ENCODE measurements at regions not wholly inside any gene's neighbourhood (a gene's known extent, or its start where the extent isn't known, plus 50 kb on each side); places are given as distances from the start of the nearest gene placed in this dataset.

DNA sequence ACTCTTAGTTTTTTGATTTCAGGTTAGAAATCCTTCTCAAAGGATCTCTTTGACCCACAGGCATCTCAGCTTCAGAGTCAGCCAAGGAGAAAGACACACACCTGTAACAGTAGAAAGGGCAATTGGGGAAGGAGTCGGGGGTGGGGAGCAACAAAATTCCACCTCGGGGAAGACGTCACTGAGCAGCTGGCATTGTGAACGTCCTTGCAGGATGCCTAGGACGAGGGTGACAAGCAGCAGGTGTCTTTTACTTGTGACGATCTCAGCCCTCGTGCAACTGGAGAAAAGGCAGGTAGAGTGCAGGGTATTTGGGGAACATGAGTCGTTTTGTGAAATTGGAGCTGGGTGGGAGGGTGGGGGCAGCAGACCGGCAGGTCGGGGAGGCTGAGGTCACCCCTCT lies 627.0 kb downstream of the ACTR3B start (continued):
- TF ChIP-seq, protein P1, sequence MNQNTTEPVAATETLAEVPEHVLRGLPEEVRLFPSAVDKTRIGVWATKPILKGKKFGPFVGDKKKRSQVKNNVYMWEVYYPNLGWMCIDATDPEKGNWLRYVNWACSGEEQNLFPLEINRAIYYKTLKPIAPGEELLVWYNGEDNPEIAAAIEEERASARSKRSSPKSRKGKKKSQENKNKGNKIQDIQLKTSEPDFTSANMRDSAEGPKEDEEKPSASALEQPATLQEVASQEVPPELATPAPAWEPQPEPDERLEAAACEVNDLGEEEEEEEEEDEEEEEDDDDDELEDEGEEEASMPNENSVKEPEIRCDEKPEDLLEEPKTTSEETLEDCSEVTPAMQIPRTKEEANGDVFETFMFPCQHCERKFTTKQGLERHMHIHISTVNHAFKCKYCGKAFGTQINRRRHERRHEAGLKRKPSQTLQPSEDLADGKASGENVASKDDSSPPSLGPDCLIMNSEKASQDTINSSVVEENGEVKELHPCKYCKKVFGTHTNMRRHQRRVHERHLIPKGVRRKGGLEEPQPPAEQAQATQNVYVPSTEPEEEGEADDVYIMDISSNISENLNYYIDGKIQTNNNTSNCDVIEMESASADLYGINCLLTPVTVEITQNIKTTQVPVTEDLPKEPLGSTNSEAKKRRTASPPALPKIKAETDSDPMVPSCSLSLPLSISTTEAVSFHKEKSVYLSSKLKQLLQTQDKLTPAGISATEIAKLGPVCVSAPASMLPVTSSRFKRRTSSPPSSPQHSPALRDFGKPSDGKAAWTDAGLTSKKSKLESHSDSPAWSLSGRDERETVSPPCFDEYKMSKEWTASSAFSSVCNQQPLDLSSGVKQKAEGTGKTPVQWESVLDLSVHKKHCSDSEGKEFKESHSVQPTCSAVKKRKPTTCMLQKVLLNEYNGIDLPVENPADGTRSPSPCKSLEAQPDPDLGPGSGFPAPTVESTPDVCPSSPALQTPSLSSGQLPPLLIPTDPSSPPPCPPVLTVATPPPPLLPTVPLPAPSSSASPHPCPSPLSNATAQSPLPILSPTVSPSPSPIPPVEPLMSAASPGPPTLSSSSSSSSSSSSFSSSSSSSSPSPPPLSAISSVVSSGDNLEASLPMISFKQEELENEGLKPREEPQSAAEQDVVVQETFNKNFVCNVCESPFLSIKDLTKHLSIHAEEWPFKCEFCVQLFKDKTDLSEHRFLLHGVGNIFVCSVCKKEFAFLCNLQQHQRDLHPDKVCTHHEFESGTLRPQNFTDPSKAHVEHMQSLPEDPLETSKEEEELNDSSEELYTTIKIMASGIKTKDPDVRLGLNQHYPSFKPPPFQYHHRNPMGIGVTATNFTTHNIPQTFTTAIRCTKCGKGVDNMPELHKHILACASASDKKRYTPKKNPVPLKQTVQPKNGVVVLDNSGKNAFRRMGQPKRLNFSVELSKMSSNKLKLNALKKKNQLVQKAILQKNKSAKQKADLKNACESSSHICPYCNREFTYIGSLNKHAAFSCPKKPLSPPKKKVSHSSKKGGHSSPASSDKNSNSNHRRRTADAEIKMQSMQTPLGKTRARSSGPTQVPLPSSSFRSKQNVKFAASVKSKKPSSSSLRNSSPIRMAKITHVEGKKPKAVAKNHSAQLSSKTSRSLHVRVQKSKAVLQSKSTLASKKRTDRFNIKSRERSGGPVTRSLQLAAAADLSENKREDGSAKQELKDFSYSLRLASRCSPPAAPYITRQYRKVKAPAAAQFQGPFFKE (tag by site-specific recombination; IDR thresholded peaks at IDR 0.05; ENCODE audit: borderline replicate concordance): no peak

DNA sequence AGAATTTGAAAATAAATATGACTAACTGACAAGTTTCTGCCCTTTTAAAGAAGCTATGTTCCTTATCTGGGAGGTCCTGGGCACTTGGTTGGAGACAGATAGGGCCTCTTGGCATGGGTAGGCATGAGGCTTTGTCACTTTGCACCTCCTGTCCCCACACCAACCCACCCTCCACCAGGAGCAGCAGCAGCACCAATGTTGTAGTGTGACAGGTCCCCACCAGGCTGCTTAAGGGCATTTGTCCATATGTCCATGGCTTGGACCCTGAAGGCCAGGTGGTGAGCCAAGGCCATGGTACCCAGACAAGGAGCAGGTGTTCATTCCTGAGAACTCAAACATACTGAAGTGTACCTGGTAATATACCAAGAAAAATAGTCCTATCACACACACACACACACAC lies 629.1 kb downstream of the ACTR3B start:
- CTCF ChIA-PET: no interaction called here
- Histone ChIP-seq H3K9me3 (ENCODE audit: control insufficient read depth, insufficient read depth, low read depth, low read length) (no peaks in the 10 kb centered on the region), H3K4me1 (ENCODE audit: control insufficient read depth, insufficient read depth, low read length) (no peaks in the 10 kb centered on the region), H3K27ac (ENCODE audit: extremely low read depth, low read depth, low read length) (no peak overlapping the region), H3K4me3 (ENCODE audit: low read depth, low read length) (no peak overlapping the region), H3K36me3 (ENCODE audit: control insufficient read depth in 2 of 2, insufficient read depth in 1 of 2, low read length in 2 of 2) (no peaks in the 10 kb centered on the region)
- TF ChIP-seq, protein P2, sequence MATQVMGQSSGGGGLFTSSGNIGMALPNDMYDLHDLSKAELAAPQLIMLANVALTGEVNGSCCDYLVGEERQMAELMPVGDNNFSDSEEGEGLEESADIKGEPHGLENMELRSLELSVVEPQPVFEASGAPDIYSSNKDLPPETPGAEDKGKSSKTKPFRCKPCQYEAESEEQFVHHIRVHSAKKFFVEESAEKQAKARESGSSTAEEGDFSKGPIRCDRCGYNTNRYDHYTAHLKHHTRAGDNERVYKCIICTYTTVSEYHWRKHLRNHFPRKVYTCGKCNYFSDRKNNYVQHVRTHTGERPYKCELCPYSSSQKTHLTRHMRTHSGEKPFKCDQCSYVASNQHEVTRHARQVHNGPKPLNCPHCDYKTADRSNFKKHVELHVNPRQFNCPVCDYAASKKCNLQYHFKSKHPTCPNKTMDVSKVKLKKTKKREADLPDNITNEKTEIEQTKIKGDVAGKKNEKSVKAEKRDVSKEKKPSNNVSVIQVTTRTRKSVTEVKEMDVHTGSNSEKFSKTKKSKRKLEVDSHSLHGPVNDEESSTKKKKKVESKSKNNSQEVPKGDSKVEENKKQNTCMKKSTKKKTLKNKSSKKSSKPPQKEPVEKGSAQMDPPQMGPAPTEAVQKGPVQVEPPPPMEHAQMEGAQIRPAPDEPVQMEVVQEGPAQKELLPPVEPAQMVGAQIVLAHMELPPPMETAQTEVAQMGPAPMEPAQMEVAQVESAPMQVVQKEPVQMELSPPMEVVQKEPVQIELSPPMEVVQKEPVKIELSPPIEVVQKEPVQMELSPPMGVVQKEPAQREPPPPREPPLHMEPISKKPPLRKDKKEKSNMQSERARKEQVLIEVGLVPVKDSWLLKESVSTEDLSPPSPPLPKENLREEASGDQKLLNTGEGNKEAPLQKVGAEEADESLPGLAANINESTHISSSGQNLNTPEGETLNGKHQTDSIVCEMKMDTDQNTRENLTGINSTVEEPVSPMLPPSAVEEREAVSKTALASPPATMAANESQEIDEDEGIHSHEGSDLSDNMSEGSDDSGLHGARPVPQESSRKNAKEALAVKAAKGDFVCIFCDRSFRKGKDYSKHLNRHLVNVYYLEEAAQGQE (tag by site-specific recombination; IDR thresholded peaks at IDR 0.05): no peak
- TF ChIP-seq ZNF473 (tag by site-specific recombination; IDR thresholded peaks at IDR 0.05) (no peak), ZNF324 (tag by site-specific recombination; IDR thresholded peaks at IDR 0.05) (no peak), ZNF423 (tag by site-specific recombination; IDR thresholded peaks at IDR 0.05) (no peak), ZNF19 (tag by site-specific recombination; IDR thresholded peaks at IDR 0.05; ENCODE audit: low read depth) (no peak), ZNF747 (tag by site-specific recombination; IDR thresholded peaks at IDR 0.05) (no peak), ZNF391 (tag by site-specific recombination; IDR thresholded peaks at IDR 0.05; ENCODE audit: borderline replicate concordance, low read depth) (no peak), ZNF302 (tag by site-specific recombination; IDR thresholded peaks at IDR 0.05; ENCODE audit: low read depth) (no peak), ZNF791 (tag by site-specific recombination; IDR thresholded peaks at IDR 0.05) (no peak), HOXD13 (CRISPR knock-in tag; IDR thresholded peaks at IDR 0.05; ENCODE audit: borderline replicate concordance) (no peak), ZNF560 (tag by site-specific recombination; IDR thresholded peaks at IDR 0.05; ENCODE audit: borderline replicate concordance) (no peak), ZNF544 (tag by site-specific recombination; IDR thresholded peaks at IDR 0.05) (no peak), TCF7L2 (IDR thresholded peaks at IDR 0.05; ENCODE audit: borderline replicate concordance, low read depth, low read length) (no peak), ZNF623 (tag by site-specific recombination; IDR thresholded peaks at IDR 0.05) (no peak), ZBTB7A (tag by site-specific recombination; IDR thresholded peaks at IDR 0.05; ENCODE audit: low read depth) (no peak), ZNF561 (tag by site-specific recombination; IDR thresholded peaks at IDR 0.05; ENCODE audit: borderline replicate concordance) (no peak)
- TF ChIP-seq, protein P3, sequence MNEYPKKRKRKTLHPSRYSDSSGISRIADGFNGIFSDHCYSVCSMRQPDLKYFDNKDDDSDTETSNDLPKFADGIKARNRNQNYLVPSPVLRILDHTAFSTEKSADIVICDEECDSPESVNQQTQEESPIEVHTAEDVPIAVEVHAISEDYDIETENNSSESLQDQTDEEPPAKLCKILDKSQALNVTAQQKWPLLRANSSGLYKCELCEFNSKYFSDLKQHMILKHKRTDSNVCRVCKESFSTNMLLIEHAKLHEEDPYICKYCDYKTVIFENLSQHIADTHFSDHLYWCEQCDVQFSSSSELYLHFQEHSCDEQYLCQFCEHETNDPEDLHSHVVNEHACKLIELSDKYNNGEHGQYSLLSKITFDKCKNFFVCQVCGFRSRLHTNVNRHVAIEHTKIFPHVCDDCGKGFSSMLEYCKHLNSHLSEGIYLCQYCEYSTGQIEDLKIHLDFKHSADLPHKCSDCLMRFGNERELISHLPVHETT (tag by site-specific recombination; IDR thresholded peaks at IDR 0.05): no peak
- POLR2A ChIA-PET: no interaction called here
